Neural cell (in vitro differentiated cells): ENCODE measurements at regions not wholly inside any gene's neighbourhood (a gene's known extent, or its start where the extent isn't known, plus 50 kb on each side); places are given as distances from the start of the nearest gene placed in this dataset.

ENCODE experiments used
- H2AFZ ChIP-seq: fragments of 200-600, 300-800 bp; sonication (generic), shearing (Covaris generic); 2 replicates; pipeline ENCODE4 v1.6.0; 2014; ENCODE audit warnings: low read depth, mild to moderate bottlenecking, antibody characterized with exemption, low read length, moderate library complexity
- H3F3A ChIP-seq: fragments of 200-600 bp; shearing (Covaris generic); 2 replicates; pipeline ENCODE4 v1.6.1; 2016; ENCODE audit warnings: mild to moderate bottlenecking, moderate library complexity, mixed read lengths, antibody characterized with exemption, low read length; ENCODE audit not compliant: insufficient read depth, poor library complexity, severe bottlenecking
- H3K27ac ChIP-seq: fragments of 200-600, 300-800 bp; sonication (generic), shearing (Covaris generic); 2 replicates; pipeline ENCODE4 v1.5.1; 2014; ENCODE audit warnings: mild to moderate bottlenecking, low read length, moderate library complexity
- H3K27me3 ChIP-seq: fragments of 300-800, 200-600 bp; sonication (generic), shearing (Covaris generic); 2 replicates; pipeline ENCODE4 v1.6.0; 2014; ENCODE audit warnings: mild to moderate bottlenecking, low read depth, low read length, moderate library complexity; ENCODE audit not compliant: insufficient read depth
- H3K36me3 ChIP-seq: fragments of 300-800, 200-600 bp; sonication (generic), shearing (Covaris generic); 2 replicates; pipeline ENCODE4 v1.5.1; 2014; ENCODE audit warnings: mild to moderate bottlenecking, antibody characterized with exemption, low read length, moderate library complexity; ENCODE audit not compliant: insufficient read depth
- H3K4me2 ChIP-seq: fragments of 300-800, 200-600 bp; sonication (generic), shearing (Covaris generic); 2 replicates; pipeline ENCODE4 v1.6.0; 2014; ENCODE audit warnings: mild to moderate bottlenecking, low read length
- H3K4me3 ChIP-seq: fragments of 300-800, 200-600 bp; sonication (generic), shearing (Covaris generic); 2 replicates; pipeline ENCODE4 v1.5.1; 2014; ENCODE audit warnings: mild to moderate bottlenecking, low read length, moderate library complexity
- H3K79me2 ChIP-seq: fragments of 200-600 bp; shearing (Covaris generic); replicated peaks from 2 replicates; pipeline ENCODE4 v1.6.0; 2014; ENCODE audit warnings: mild to moderate bottlenecking, low read length, moderate library complexity; ENCODE audit not compliant: insufficient read depth
- H3K9ac ChIP-seq: fragments of 300-800, 200-600 bp; sonication (generic), shearing (Covaris generic); 2 replicates; pipeline ENCODE4 v1.6.1; 2016; ENCODE audit warnings: mild to moderate bottlenecking, low read length, mixed read lengths
- H3K9me2 ChIP-seq: fragments of 200-600 bp; shearing (Covaris generic); 2 replicates; pipeline ENCODE4 v1.6.1; 2016; ENCODE audit warnings: mild to moderate bottlenecking, low read length, mixed read lengths; ENCODE audit not compliant: insufficient read depth
- H3K9me3 ChIP-seq: fragments of 200-600, 300-800 bp; sonication (generic), shearing (Covaris generic); 2 replicates; pipeline ENCODE4 v1.6.1; 2016; ENCODE audit warnings: mild to moderate bottlenecking, mixed run types, low read length, moderate library complexity, mixed read lengths
- H4K20me1 ChIP-seq: fragments of 200-600 bp; shearing (Covaris generic); 2 replicates; pipeline ENCODE4 v1.6.1; 2016; ENCODE audit warnings: mild to moderate bottlenecking, mixed run types; ENCODE audit not compliant: insufficient read depth
- EP300 ChIP-seq: fragments of 450-650 bp; conservative IDR thresholded peaks from 2 replicates; pipeline ENCODE4 v1.6.1; 2014; ENCODE audit warnings: antibody characterized with exemption, mild to moderate bottlenecking, moderate library complexity; ENCODE audit not compliant: poor library complexity, severe bottlenecking
- EZH2 ChIP-seq: fragments of 200-600, 300-800 bp; shearing (Covaris generic), sonication (generic); IDR thresholded peaks from 2 replicates; pipeline ENCODE4 v1.6.1; 2014; ENCODE audit warnings: antibody characterized with exemption, low read length, borderline replicate concordance, mild to moderate bottlenecking; ENCODE audit not compliant: insufficient read depth, poor library complexity, severe bottlenecking
- POLR2AphosphoS5 ChIP-seq: IDR thresholded peaks from 2 replicates; pipeline ENCODE4 v1.6.1; 2012
- RAD21 ChIP-seq: fragments of 450-650 bp; conservative IDR thresholded peaks from 2 replicates; pipeline ENCODE4 v1.6.1; 2014; ENCODE audit warnings: antibody characterized with exemption, mild to moderate bottlenecking, moderate library complexity
- SMC3 ChIP-seq: fragments of 450-650 bp; conservative IDR thresholded peaks from 2 replicates; pipeline ENCODE4 v1.6.1; 2014; ENCODE audit warnings: antibody characterized with exemption, mild to moderate bottlenecking, moderate library complexity; ENCODE audit not compliant: poor library complexity
- TAF1 ChIP-seq: IDR thresholded peaks from 2 replicates; pipeline ENCODE4 v1.6.1; 2012; ENCODE audit warnings: low read depth
- TF ChIP-seq, protein P1 (sequence below): fragments of 450-650 bp; IDR thresholded peaks from 2 replicates; pipeline ENCODE4 v1.5.1; 2014; ENCODE audit warnings: antibody characterized with exemption, mild to moderate bottlenecking, moderate library complexity; ENCODE audit not compliant: poor library complexity, severe bottlenecking
- TF ChIP-seq, protein P2 (sequence below): IDR thresholded peaks from 2 replicates; pipeline ENCODE4 v1.6.1; 2012; ENCODE audit warnings: borderline replicate concordance

- Histone ChIP-seq H3K9me3 (no peaks in the 10 kb centered on the region), H3K4me2 (no peak overlapping the region), H3F3A (no peaks in the 10 kb centered on the region), H3K9me2 (no peaks in the 10 kb centered on the region), H3K36me3 (no peaks in the 10 kb centered on the region), H2AFZ (no peak overlapping the region), H3K79me2 (no peaks in the 10 kb centered on the region), H3K4me3 (peak overlapping the region; percentile 44), H3K9ac (no peak overlapping the region), H3K27ac (no peak overlapping the region), H3K27me3 (no peaks in the 10 kb centered on the region), H4K20me1 (no peaks in the 10 kb centered on the region)
- TF ChIP-seq, protein P1, sequence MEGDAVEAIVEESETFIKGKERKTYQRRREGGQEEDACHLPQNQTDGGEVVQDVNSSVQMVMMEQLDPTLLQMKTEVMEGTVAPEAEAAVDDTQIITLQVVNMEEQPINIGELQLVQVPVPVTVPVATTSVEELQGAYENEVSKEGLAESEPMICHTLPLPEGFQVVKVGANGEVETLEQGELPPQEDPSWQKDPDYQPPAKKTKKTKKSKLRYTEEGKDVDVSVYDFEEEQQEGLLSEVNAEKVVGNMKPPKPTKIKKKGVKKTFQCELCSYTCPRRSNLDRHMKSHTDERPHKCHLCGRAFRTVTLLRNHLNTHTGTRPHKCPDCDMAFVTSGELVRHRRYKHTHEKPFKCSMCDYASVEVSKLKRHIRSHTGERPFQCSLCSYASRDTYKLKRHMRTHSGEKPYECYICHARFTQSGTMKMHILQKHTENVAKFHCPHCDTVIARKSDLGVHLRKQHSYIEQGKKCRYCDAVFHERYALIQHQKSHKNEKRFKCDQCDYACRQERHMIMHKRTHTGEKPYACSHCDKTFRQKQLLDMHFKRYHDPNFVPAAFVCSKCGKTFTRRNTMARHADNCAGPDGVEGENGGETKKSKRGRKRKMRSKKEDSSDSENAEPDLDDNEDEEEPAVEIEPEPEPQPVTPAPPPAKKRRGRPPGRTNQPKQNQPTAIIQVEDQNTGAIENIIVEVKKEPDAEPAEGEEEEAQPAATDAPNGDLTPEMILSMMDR: no peak
- TF ChIP-seq TAF1 (no peak), SMC3 (no peak), POLR2AphosphoS5 (no peak), RAD21 (no peak), EP300 (no peak), EZH2 (no peak)
- TF ChIP-seq, protein P2, sequence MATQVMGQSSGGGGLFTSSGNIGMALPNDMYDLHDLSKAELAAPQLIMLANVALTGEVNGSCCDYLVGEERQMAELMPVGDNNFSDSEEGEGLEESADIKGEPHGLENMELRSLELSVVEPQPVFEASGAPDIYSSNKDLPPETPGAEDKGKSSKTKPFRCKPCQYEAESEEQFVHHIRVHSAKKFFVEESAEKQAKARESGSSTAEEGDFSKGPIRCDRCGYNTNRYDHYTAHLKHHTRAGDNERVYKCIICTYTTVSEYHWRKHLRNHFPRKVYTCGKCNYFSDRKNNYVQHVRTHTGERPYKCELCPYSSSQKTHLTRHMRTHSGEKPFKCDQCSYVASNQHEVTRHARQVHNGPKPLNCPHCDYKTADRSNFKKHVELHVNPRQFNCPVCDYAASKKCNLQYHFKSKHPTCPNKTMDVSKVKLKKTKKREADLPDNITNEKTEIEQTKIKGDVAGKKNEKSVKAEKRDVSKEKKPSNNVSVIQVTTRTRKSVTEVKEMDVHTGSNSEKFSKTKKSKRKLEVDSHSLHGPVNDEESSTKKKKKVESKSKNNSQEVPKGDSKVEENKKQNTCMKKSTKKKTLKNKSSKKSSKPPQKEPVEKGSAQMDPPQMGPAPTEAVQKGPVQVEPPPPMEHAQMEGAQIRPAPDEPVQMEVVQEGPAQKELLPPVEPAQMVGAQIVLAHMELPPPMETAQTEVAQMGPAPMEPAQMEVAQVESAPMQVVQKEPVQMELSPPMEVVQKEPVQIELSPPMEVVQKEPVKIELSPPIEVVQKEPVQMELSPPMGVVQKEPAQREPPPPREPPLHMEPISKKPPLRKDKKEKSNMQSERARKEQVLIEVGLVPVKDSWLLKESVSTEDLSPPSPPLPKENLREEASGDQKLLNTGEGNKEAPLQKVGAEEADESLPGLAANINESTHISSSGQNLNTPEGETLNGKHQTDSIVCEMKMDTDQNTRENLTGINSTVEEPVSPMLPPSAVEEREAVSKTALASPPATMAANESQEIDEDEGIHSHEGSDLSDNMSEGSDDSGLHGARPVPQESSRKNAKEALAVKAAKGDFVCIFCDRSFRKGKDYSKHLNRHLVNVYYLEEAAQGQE: no peak
Measured at GRCh38 chr13:105364191-105364590, 1171.3 kb downstream of the EFNB2 start.

DNA sequence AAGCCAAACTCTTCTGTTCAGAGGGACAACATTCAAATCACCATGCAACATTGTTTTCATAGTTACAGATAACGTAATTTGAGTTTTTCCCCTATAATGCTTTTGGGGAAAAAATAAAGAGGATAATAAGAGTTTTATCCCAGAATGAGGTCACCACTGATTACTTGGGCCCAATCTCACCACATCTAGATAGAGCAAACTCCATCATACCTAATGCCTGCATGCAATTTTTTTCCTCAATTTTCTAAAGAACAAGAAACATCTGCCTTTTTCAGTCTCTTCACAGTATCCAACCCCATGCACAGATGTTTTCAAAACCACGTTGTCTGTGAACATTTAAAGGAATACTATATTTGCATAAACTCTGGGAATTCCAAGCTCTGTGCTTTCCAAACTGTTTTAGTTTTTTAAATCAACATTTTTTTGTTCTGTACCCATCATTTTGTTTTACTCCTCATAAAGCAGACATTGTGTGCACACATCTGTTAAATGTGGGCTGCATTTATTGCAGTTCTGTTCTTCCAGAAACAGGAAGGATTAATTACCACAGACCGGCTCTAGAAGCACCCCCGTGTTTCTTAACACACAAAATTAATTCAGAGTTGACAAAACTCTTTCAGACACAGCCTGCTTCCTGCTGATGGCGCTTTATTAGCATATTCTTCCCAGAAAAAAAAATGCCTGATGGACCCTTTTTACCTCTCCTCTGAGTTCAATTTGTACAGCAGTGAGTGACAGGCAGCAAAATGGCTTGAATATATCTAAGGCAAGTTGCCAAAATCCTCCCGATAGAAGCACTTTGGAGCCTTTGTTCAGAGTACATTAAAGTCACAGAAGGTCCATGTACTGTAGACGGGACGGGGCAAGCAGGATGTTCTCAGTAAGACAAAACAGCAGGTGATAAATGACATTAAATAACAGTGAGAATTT, 1171.9 kb downstream of the EFNB2 start:
- Histone ChIP-seq H3F3A (no peaks in the 10 kb centered on the region), H2AFZ (peak overlapping the region; percentile 16), H3K79me2 (no peaks in the 10 kb centered on the region), H3K27me3 (no peaks in the 10 kb centered on the region), H3K9me3 (no peaks in the 10 kb centered on the region), H3K9ac (no peak overlapping the region), H3K27ac (no peak overlapping the region), H3K9me2 (no peaks in the 10 kb centered on the region), H4K20me1 (no peaks in the 10 kb centered on the region), H3K4me2 (no peak overlapping the region), H3K36me3 (no peaks in the 10 kb centered on the region), H3K4me3 (peak overlapping the region; percentile 44)
- TF ChIP-seq, protein P1: peak; percentile 25
- TF ChIP-seq EZH2 (no peak), RAD21 (peak; percentile 22)
